ENCODE measurements at regions not wholly inside any gene's neighbourhood (a gene's known extent, or its start where the extent isn't known, plus 50 kb on each side); places are given as distances from the start of the nearest gene placed in this dataset.

- Histone ChIP-seq H3K27me3 (no peaks in the 10 kb centered on the region), H3K9me3 (no peaks in the 10 kb centered on the region), H3K4me1 (no peaks in the 10 kb centered on the region), H3K4me3 (no peak overlapping the region), H3K36me3 (no peaks in the 10 kb centered on the region), H3K27ac (no peak overlapping the region)
- in situ Hi-C loops (cut with MboI; ENCODE audit: low sequenced_read_pairs in 4 of 4) = no loop called here
- TF ChIP-seq CTCF (IDR thresholded peaks at IDR 0.05 in 4 of 5, conservative IDR thresholded peaks at IDR 0.05 in 1 of 5) (no peak), POLR2A (IDR thresholded peaks at IDR 0.05) (no peak)
- DNase-seq (no peak), ATAC-seq (no peak)
- intact Hi-C loops (cut with DNase I; ENCODE audit: low total_unique reads) = no loop called here
These were observed 1024.0 kb upstream of the PABPC4L start for GRCh38 chr4:135225551-135225950.

DNA sequence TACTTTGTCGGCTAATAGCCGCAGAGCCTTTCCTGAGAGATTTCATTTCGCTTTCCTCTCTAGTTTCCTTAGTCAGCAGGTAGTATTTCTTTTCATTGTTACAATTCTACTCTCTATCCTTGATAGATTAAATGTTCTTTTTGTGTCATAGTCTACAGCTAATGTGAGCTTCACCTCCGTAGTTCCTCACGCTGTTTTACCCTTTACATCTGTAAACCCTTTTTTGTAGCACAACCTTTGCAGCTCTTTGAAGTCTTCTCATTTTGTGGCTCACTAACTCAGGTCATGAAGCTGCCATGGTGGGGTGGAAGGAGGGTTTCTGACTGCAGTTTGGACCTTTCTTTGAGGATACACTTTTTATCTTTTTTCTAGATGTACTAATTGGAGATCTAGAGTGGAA lies 1008.8 kb upstream of the PABPC4L start:
- Histone ChIP-seq H3K4me1 (no peaks in the 10 kb centered on the region), H3K27ac (no peak overlapping the region), H3K4me3 (no peak overlapping the region), H3K27me3 (no peaks in the 10 kb centered on the region), H3K9me3 (no peaks in the 10 kb centered on the region), H3K36me3 (no peaks in the 10 kb centered on the region)
- intact Hi-C loops (cut with DNase I; ENCODE audit: low total_unique reads) = no loop called here
- no peak for ATAC-seq
- no peak for DNase-seq
- in situ Hi-C loops (cut with MboI; ENCODE audit: low sequenced_read_pairs in 4 of 4) = no loop called here
- TF ChIP-seq POLR2A (IDR thresholded peaks at IDR 0.05) (no peak), CTCF (IDR thresholded peaks at IDR 0.05 in 4 of 5, conservative IDR thresholded peaks at IDR 0.05 in 1 of 5) (no peak)

GRCh38 chr4:135207531-135207930 lies 1005.9 kb upstream of the PABPC4L start:
- no peaks in the 10 kb centered on the region for H3K9me3 ChIP-seq
- ATAC-seq = no peak
- H3K27ac ChIP-seq = no peak overlapping the region
- intact Hi-C loops (cut with DNase I; ENCODE audit: low total_unique reads) = no loop called here
- no peaks in the 10 kb centered on the region for H3K36me3 ChIP-seq
- no peak for DNase-seq
- in situ Hi-C loops (cut with MboI; ENCODE audit: low sequenced_read_pairs in 4 of 4) = no loop called here
- TF ChIP-seq CTCF (IDR thresholded peaks at IDR 0.05 in 4 of 5, conservative IDR thresholded peaks at IDR 0.05 in 1 of 5) (no peak), POLR2A (IDR thresholded peaks at IDR 0.05) (no peak)
- H3K4me3 ChIP-seq = no peak overlapping the region
- no peaks in the 10 kb centered on the region for H3K4me1 ChIP-seq
- no peaks in the 10 kb centered on the region for H3K27me3 ChIP-seq

GRCh38 chr4:135204311-135204710 lies 1002.7 kb upstream of the PABPC4L start:
- no peak for TF ChIP-seq CTCF (IDR thresholded peaks at IDR 0.05 in 4 of 5, conservative IDR thresholded peaks at IDR 0.05 in 1 of 5)
- TF ChIP-seq POLR2A (IDR thresholded peaks at IDR 0.05) = no peak
- ATAC-seq (no peak), DNase-seq (no peak)
- no peak overlapping the region for H3K27ac ChIP-seq
- H3K27me3 ChIP-seq = no peaks in the 10 kb centered on the region
- no peaks in the 10 kb centered on the region for H3K4me1 ChIP-seq
- H3K36me3 ChIP-seq = no peaks in the 10 kb centered on the region
- no peak overlapping the region for H3K4me3 ChIP-seq
- H3K9me3 ChIP-seq = no peaks in the 10 kb centered on the region
- in situ Hi-C loops (cut with MboI; ENCODE audit: low sequenced_read_pairs in 4 of 4) (no loop called here), intact Hi-C loops (cut with DNase I; ENCODE audit: low total_unique reads) (no loop called here)

DNA sequence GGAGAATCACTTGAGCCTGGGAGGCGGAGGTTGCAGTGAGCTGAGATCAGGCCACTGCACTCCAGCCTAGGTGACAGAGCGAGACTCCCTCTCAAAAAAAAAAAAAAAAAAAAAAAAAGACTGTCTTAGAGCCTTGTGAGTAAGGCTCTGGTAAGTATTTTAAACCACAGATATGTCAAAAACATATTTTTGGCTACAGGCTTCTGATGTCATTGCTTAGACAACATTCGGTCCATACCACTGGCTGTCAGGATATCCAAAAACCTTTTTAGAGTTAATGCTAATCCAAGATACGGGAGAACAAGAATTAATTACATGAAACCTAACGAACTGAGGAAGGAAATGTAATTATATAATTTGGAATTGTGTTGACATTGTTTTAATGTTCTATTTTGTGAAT lies 999.5 kb upstream of the PABPC4L start:
- in situ Hi-C loops (cut with MboI; ENCODE audit: low sequenced_read_pairs in 4 of 4) = no loop called here
- no peaks in the 10 kb centered on the region for H3K36me3 ChIP-seq
- H3K4me3 ChIP-seq = no peak overlapping the region
- ATAC-seq (no peak), DNase-seq (no peak)
- intact Hi-C loops (cut with DNase I; ENCODE audit: low total_unique reads) = no loop called here
- no peaks in the 10 kb centered on the region for H3K4me1 ChIP-seq
- H3K27me3 ChIP-seq = no peaks in the 10 kb centered on the region
- H3K27ac ChIP-seq = no peak overlapping the region
- H3K9me3 ChIP-seq = no peaks in the 10 kb centered on the region
- TF ChIP-seq CTCF (IDR thresholded peaks at IDR 0.05 in 4 of 5, conservative IDR thresholded peaks at IDR 0.05 in 1 of 5) (no peak), POLR2A (IDR thresholded peaks at IDR 0.05) (no peak)

Data from gastrocnemius medialis (tissue), 4 donors.